Activated CD4-positive, CD25-positive, alpha-beta regulatory T cell (primary cell): ENCODE measurements at regions not wholly inside any gene's neighbourhood (a gene's known extent, or its start where the extent isn't known, plus 50 kb on each side); places are given as distances from the start of the nearest gene placed in this dataset.
A peak's percentile ranks its signal among the peaks of the same experiment; 100 is the strongest.
"Not testable (repeated sequence)": the region's sequence is repeated elsewhere in the genome, so short reads cannot be mapped to it uniquely, and the experiment has no call there.

ENCODE experiments used
- DNase-seq, 4 experiments: peaks; one replicate each; lab custom pipeline; 2025; lab: John Stamatoyannopoulos, UW

GRCh38 chr18:59038295-59039039 lies 101.2 kb upstream of the SEC11C start:
- no peak for DNase-seq

DNA sequence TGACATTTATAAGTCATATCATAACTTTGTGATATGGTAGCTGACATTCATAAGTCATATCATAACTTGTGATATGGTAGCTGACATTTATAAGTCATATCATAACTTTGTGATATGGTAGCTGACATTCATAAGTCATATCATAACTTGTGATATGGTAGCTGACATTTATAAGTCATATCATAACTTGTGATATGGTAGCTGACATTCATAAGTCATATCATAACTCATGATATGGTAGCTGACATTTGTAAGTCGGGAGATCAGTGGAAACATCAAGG lies 100.7 kb upstream of the SEC11C start:
- not testable (repeated sequence) for DNase-seq

DNA sequence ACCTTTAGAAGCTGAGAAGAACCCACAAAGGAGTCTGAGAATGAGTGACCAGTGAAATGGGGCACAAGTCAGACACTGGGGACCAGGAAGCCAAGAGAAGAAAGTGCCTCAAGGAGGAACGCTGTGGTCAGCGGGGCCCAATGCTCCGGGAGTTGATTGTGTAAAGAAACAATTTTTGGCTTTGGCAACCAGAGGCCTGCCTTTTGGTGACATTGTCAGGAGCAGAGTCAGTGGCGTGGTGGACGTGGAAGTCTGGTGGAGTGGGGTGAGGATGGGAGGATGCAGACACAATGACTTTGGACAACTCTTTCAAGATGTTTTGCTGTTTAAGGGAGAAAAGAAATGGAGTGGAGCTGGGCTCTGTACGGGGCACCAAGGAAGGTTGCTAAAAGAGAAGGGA lies 100.2 kb upstream of the SEC11C start:
- no peak for DNase-seq

DNA sequence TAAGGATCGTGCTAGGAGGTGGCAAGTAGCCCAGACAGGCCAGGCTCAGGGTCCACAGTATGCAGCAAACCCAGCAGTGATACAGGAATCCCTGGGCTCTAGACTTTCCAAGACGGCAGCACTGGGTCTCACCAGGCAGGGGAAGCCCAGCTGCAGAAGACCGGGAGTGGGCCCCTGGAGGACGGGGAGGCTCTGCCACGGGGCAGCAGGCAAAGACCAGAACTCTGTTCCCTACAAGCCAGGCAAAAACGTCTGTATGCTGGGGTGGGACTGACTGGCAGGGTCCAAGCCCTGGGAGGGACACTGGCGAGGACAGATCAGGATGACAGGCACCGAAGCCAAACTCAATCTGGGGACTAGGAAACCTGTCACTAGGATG lies 98.9 kb upstream of the SEC11C start:
- no peak for DNase-seq

- no peak for DNase-seq
Observed at GRCh38 chr18:59041296-59041695, 98.4 kb upstream of the SEC11C start.

- DNase-seq = no peak
Observed at GRCh38 chr18:59041819-59042815, 97.6 kb upstream of the SEC11C start.

DNA sequence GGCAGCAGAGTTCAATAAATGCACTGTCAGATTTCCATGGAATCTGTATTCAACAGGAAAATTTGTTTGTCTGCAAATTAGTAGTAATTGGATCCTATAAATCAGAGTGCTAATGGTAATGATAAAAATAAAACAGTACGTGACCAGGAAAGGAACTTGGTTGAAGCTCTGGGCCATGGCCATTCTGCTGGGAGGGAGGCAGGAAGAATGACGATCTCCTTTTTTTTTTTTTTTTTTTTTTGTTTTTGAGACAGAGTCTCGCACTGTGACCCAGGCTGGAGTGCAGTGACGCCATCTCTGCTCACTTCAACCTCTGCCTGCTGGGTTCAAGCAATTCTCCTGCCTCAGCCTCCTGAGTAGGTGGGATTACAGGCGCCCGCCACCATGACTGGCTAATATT lies 94.8 kb upstream of the SEC11C start:
- DNase-seq = no peak

DNA sequence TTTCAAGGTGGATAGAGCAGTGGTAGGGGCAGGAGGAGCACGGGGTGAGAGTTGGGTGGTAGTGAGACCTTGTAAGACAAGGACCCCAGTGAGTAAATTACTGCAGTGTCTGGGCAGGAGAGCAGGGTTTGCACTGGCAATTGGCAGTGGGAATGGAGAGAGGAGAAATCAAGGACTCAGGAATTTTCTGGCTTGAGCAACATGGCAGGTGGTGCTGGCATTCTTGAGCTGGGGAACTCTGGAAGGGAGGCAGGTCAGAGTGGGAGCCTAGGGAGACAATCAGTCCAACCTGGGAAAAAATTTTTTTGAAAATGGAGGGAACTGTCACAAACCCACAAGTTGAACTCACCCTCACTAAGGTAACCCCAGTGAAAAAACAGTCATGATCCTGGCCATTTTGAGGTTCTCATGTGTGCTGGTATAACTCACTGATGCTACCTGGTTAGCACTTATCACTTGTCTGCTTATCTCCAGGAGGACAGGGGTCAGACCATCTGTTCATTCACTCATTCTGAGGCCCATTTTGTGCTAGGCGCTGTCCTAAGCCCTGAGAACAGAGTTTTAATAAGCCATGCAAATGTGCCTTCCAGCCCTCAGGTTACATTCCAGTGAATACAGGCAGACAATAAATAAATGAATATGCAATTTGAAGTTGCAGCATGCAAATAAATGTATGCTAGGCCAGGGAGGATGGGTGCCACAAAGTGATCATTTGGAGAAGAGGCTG lies 92.2 kb upstream of the SEC11C start:
- no peak for DNase-seq

DNA sequence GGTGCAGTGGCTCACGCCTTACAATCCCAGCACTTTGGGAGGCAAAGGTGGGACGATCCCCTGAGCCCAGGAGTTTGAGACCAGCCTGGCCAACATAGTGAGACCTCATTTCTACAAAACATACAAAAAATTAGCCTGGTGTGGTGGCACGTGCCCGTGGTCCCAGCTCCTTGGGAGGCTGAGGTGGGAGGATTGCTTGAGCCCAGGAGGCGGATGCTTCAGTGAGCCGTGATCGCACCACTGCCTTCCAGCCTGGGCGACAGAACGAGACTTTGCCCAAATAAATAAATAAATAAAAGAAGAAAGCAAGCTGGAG lies 91.7 kb upstream of the SEC11C start:
- no peak for DNase-seq

DNA sequence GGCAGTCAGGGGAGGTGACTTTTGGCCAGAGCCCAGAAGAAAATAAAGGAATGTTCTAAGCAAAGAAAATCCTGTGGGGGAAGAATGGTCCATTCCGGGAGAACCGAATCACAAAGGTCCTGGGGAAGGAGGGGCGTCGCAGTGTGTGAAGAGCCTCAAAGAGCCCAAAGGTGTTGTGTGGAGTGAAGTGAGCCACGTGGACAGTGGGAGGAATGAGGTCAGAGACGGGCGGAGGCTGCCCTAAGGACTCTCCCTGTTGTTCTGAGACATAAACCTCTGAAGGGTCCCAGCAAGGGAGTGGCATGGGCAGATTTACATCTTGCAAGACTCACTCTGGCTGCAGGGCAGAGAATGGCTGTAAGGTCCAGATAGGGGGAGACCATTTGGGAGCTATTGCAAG lies 91.3 kb upstream of the SEC11C start:
- no peak for DNase-seq

DNA sequence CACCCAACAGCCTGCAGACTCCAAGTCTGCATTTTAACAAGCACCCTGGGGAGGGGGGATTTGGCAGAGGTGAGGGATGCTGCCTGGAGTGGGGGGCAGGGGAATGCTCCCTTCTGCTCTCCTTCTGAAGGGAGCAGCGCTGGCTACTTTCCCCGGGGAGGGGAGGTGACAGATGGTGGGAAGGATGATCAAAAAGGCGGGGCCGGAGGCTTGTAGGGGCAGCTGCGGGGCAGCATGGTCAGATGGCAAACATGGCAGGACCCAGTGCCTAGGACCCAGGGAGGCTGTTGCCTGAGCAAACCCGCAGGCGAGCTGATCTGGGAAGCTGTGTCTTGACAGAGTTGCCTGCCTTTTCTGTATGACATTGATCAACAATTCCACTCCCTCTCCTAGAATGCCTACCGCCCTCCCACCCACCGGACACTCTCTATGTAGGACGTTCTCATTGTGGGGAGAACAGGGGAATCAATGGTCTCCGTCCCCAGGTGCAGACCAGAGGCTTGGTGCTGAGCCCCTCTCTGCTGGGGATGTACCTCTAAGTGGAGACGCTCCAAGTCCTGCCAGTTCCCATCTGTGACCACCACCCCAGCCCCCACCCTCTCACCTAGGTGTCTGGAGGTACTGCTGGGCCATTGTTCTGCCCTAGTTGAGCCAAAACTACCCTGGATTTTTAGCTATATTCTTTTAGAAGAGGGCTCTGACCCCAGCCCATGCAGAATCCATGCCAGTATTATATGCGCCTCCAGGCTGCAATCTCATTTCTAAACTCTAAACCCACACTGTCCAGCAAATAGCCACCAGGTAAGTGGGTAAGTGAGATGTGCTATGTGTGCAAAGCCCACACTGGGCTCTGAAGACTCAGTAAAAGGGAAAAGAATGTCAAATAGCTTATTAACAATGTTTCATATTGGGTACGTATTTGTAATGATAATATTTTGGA lies 89.7 kb upstream of the SEC11C start:
- DNase-seq = no peak

GRCh38 chr18:59050661-59051057 lies 89.0 kb upstream of the SEC11C start:
- DNase-seq = no peak

DNA sequence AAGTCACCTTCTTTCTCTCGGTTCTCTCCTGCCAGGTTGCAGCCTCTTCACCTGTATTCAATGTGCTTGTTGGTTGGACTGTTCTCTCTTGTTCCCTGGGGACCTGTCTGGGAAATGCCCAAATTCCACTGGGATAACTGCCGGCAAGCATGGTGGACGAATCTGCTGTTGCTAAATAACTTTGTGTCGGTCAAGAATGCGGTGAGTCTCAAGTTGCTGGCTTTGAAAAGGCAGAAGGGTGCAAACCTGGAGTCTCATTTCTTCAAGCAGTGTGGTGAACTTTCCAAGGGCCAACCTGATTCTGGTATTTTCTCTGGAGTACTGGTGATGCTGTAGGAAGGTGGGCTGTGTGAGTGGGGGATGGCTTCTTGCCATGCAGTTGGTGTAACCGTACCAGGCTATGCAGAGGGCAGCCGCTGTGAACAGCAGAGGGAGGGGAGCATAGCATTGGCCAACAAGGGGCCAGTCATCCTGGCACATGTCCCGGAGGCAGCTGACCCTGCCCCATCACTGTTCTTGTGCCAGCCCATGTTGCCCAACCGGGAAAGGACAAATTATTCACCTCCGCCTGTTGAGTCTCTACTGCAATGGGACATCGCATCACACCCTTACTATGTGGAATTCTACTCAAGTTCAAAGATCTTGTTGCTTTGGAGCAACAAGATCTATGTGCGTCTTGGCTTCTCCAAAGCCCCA lies 88.1 kb upstream of the SEC11C start:
- DNase-seq = no peak

DNA sequence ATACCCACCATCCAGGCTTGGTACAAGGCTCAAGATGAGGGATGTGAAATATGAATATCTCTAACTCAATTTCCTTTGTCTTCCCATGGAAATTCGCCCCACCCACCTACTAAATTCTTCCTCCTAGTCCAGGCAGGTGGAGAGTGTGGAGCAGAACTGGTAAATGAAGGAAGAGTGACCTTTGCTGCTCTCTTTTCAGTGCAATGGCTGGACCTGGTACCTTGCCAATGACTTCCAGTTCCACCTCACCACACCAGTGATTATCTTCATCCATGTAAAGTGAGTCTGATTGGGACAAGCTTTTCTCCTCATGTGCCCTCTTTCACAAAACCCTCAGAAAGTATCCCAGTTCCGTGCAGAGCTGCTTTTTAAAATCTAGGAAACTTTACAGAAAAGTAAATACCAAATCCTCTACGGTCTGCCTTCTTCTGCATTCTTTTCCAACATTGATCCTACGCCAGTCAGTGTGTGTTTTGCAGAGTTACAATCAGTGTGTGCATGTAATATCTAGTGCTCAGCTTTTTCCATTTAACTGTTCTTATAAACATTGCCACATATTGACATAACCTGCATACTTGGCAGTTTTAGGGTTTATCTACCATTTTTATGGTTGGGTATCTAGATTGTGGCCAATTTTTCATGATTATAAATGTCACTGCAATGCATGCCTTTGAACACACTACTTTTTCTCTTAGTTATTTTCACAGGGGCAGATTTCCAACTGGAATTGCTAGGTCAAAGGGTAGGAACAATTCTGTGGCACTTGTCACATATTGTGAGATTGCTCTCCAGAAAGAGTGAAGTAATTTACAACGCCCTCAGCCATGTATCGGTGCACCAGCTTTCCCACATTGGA lies 86.5 kb upstream of the SEC11C start:
- DNase-seq = no peak

- no peak for DNase-seq
Observed at GRCh38 chr18:59054496-59055287, 85.0 kb upstream of the SEC11C start.

GRCh38 chr18:59055345-59056032 lies 84.2 kb upstream of the SEC11C start:
- DNase-seq = no peak

- peak in 1 of 4 experiments; percentile 2 for DNase-seq
Observed at GRCh38 chr18:59056706-59057492, 82.8 kb upstream of the SEC11C start.

DNA sequence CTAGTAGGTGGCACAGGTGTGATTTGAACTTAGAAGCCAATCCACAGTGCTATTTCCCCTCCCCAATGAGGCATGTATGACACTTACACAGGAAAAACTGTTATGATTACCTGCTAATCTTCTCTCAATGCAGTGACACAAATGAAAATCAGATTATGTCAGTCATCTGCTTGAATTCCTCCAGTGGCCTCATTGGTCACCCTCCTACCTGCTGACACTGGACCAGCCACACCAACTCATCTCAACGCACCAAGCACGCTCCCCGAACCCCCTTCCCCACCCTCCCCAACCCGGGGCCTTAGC lies 82.2 kb upstream of the SEC11C start:
- no peak for DNase-seq
